Glomerular endothelial cell (primary cell): ENCODE measurements at regions not wholly inside any gene's neighbourhood (a gene's known extent, or its start where the extent isn't known, plus 50 kb on each side); places are given as distances from the start of the nearest gene placed in this dataset.

Source experiments
- DNase-seq: peaks from one replicate; pipeline ENCODE4 v3.0.0-alpha.2; 2011; ENCODE audit warnings: low read depth, low spot score; ENCODE audit errors: extremely low read depth

DNA sequence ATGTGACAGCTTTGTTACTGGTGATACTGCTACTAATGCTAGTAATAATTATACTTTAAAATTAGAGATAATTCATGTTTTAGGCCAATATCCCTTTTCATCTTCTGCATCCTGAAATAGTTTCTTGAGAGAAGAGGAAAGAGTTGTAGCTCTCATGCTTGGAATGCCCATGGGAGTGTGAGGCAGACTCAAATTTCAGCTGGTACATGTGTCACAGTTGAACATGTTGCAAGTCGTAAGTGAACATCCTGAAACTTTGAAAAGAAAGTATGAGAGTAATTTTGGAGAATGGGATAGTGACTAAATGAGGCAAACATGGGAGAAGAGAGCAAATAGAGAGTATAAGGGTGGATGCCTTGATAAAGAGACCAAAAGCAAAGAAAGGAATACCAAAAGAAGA lies 168.0 kb downstream of the TMTC3 start:
- DNase-seq = no peak

DNA sequence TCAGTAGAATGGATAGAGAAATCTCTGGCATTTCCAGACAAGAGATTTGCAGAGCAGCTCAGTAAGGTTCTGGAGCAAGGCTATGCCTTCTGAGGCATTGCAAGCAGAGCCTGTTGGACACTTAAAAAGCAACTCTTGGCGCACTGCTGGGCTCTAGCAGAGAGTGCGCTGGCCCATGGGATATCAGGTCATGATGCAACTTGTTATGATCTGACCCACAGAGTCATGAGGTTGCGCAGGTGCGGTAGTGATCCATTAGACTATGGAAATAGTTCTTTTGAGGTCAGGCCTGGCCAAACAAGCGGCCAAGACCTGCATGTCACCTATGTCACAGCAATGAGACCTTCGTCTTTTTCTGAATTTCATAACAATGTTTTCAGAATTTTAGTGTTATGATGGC lies 168.6 kb downstream of the TMTC3 start:
- DNase-seq = no peak

DNA sequence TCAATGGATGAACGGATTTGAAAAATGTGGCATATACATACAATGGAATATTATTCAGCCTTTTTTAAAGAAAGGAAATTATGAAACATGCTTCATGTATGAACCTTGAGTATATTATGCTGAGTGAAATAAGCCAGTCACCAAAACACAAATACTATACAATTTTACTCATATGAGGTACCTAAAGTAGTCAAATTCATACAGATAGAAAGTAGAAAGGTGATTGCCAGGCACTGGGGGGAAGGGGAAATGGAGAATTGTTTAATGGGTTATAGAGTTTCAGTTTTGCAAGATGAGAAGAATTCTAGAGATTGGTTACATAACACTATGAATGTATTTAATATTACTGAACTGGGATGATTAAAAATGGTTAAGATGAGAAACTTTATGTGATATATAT lies 171.4 kb downstream of the TMTC3 start:
- no peak for DNase-seq

DNA sequence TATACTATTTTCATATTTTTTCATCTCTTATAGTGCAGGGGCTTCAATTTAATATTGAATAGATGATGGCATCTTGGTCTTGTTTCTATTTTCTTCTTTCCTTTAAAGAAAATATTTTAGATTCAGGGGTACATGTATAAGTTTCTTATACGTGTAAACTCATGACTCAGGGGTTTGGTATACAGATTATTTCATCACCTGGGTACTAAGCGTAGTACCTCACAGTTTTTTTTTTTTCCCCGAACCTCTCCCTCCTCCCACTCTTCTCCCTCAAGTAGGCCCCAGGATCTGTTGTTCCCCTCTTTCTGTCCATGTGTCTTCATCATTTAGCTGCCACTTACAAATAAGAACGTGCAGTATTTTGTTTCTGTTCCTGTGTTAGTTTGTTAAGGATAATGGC lies 172.6 kb downstream of the TMTC3 start:
- DNase-seq = no peak

DNA sequence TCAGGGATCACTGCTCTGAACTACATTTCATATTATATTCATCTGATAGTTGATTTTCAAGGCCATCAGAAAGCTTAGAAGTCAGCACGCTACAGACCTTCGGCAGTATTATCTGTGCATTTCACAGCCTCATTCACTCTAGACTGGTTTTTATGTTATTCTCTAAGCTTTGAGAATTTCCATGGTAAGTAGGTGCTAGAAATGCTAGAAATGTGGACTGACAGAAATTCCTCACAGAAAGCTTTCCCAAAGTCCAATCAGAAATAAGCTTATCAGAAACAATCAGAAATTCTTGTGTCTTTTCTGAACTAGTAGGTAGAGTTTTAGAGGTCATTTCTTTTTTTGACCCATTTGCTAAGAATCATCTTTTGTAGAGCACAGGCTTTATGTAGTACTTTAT lies 176.6 kb downstream of the TMTC3 start:
- DNase-seq = no peak

DNA sequence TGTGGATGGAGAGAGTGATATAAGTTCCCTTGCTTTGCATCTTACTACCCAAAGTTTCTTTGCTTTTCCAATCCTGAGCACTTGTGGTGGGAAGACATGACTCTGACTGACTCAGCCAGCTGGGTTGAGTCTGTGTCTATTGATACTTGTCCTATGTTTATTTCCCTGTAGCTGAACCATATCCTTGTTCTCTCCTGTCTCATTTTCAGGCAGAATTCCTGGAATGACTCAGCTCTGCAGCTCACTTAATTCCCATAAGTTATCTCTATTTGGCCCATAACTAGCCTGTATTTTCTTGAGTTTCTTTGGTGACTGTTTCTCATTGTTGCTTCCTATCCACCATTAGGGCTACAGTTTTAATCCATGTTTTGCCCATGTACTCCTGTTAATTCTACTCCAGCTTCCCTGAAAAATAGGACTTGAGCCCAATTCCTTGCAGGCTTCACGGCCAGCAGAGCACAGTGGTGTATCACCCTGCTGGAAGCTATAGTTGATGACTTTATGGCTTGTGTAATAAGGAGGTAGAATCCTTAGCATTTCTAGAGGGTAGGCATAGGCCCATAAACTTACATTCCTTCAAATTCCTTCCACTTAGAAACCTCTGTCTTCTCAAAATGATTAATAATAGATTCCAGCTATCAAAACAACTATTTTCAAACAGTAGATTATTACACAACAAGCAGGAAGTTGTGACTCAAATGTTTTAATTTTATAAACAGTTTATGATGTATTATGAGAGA lies 183.1 kb downstream of the TMTC3 start:
- DNase-seq = peak; percentile 42

DNA sequence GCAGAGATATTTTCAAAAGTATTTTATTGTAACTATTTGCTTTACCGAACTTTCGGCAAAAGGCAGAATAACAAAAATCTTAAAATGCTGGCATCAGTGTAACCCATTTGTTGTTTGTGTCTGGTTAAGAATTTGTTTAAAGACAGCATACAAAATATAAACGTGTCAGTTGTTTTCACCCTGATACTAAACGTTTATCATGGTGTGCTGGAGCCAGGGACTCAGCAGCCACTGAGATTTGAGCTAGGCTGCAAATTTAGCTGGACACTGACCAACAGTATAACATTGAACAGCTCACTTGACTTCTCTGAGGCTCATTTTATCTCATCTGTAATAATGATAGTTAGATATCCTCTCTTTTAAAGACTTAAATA lies 183.7 kb downstream of the TMTC3 start:
- DNase-seq = no peak

DNA sequence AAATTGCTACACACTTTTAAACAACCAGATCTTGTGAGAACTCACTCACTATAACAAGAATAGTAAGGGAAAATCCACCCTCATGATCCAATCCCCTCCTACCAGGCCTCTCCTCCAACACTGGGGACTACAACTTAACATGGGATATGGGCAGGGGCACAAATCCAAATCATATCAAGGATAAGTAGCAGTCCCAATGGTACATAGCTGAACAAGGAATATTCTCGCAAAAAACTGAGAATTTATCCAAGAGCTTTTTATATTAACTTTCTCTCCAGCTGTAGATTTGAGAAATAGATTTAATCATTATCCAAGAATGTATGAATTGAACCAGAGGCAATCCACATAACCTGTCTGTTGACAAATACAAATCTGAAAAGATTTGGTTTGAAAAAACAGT lies 185.2 kb downstream of the TMTC3 start:
- no peak for DNase-seq

DNA sequence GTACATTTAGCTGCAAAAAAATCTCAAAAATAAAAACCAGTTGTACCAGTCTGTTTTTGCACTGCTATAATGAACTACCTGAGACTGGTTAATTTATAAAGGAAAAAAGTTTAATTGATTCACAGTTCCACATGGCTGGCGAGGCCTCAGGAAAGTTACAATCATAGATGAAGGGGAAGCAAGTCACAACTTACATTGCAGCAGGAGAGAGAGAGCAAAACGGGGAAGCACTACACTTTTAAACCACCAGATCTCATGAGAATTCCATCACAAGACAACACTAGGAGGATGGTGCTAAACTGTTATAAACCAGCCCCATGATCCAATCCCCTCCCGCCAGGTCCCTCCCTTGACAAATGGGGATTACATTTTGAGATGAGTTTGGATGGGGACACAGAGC lies 186.0 kb downstream of the TMTC3 start:
- DNase-seq = no peak

DNA sequence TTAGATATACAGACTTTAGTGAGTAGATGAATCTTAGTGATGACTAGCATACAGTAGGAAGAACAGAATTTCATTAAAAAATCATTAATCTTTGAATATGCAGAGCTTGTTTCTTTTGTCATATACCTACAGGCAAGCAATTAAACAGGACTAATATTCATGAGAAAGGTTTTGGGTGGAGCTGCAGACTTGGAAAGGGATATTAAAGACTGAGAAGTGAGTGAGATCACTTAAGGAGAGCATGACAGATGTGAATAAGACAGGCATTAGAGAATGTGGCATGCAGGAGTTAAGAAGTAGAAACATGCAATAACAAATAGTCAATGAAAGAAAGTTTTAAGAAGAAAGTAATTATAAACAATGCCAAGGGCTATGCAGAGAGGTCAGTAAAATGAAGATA lies 187.7 kb downstream of the TMTC3 start:
- DNase-seq = no peak

DNA sequence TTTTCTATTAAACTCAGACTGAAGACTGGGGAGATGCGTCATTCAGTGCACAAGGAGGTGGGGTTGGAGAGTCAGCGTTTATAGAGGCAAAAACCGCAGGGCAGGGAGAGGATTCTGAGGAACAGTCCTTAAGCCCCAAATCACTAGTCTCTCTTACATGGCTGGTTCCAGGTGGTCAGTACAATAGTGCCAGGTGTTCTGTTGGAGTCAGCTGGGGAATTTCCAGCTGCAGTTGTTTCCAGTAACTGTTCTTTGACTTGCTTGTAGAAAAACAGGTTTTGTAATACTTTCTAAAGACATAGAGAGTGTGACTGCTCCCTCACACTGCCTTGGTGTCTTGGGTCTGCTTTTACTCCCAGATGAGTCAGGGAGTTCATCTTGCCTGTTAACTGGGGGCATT lies 192.2 kb downstream of the TMTC3 start:
- DNase-seq = no peak

DNA sequence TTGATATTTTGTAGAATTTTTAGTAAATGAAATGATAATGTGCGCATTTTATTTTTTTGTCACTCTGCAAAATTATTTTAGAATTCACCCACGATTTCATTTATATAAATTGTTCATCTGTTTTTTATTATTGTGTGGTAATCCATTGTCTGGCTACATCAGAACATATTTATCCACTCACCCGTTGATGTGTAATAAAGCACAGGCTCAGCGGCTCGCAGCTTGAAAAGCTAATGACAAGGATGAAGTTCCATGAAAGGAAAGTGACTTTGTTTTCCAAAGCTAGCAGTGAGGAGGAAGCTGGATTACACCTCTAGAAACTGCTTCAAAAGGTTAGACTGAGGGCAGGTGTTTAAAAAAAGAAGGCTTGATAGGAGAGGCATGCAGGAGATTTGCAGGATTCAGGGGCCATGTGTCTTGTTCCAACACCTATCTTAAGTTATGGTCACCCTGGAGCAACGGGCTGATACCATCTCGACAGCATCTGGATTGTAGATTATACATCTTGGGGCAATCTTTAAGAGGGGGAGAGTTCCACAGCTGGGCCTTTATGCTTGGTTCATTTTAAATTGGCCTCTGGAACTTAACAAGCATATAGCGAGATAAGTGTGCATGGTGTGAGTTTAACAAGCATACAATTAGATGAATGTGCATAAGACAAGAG lies 194.1 kb downstream of the TMTC3 start:
- DNase-seq = no peak

DNA sequence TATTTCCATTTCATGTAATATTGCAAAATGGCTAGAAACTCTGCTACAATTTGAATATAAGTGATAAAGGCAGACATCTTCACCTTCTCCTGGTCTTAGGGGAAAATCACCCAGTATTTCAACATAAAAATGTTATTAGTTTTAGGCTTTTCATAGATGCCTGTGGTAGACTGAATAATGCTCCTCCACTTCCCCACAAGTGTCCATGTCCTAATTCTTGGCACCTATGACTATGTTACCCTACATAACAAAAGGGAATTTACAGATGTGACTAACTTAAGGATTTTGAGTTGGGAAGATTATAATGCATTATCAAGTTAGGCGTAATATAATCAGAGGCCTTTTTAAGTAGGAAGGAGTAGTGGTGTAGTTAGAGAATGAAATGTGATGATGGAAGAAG lies 196.4 kb downstream of the TMTC3 start:
- no peak for DNase-seq

DNA sequence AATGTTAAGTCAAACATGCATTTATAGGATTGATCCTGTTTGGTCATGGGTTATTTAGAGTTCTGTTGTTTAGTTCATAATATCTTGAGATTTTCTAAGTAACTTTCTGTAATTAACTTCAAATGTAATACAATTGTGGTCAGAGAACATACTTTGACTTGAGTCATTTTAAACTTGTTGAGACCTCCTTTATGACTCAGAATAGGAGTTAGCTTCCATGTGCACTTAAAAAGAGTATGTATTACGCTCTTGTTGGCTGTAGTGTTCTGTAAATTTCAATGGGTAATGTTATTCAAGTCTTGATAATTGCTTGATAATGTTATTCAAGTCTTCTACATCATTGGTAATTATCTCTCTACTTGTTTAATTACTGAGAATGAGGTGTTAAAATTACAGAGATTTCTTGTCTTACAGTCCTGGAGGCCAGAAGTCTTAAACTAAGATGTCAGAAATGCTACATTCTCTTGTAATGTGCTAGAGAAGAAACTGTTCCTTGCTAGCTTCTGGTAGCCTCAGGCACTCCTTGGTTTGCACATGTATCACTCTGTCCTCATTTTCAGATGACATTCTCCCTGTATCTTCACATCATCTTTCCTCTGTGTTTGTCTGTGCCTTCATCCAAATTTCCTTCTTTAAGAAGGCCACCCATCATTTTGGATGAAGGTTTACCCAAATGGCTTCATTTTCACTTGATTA lies 197.3 kb downstream of the TMTC3 start:
- DNase-seq = no peak

DNA sequence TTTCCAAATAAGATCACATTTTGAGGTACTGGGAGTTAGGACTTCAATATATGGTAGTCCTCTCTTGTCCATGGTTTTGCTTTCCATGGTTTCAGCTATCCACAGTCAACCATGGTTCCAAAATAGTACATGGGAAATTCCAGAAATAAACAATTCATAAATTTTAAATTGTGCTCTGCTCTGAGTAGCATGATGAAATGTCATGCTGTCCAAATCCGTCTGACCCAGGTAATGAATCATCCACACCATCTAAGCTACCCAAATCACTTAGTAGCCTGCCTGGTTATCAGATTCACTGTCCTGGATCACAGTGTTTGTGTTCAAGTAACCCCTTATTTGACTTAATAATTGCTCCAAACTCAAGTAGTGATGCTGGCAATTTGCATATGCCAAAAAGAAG lies 197.9 kb downstream of the TMTC3 start:
- no peak for DNase-seq

DNA sequence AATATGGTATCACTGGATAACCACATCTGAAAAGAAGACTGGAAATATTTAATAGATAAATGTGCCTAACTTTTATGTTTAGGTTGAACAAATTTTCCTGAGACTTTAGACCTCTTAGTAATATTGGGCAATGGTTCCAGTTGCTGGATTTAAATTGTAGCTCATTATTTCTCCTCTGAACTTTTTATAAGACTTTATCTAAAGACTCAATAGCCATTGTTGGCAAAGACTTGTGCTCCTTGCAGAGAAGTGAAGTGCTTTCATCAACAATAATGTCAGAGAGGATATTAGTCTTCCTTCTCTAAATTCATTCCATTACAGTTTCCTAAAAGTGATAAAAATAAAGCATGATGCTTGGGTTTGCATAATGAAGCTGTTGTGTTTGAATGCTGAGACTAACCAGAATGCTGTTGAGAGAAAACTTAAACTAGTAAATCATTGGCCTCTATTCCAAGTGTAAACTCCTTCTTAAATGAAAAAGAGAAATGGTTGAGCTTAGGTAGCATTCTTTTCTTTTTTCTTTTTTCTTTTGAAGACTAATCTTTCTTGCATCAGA lies 200.2 kb downstream of the TMTC3 start:
- DNase-seq = no peak

DNA sequence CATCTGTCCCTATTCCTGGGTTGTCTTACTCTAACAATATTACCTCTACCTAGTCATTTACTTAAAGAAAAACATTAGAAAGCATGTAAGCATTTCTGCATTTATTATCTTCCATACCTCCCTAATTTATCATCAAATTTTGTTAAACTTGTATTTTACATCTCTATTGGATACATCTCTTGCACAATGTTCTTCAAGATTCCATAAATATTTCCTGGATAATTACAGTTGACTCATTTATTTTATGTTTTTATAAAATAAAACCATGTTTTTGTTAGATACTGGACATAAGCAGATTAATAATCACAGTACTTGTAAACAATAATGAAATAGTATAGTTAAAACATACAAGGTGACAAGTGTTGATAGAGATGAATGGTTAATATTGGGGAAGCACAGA lies 209.0 kb downstream of the TMTC3 start:
- no peak for DNase-seq

DNA sequence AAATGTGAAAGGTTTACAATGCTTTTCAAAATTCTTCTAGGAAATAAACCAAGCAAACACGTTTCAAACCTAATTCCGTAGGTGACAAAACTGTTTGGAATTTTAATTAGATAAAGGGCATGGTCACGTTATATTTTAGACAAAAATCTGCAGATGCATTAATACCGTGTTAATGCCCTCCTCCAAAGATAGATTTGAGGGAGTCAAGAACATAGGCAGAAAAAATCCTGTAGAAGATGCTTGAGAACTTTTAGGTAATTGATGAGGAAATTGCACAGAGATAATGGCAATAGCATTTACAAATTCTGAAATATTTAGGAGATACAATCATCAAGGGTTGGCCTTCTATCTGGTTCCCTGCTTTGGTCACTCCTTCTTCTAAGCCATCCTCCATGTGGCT lies 212.6 kb downstream of the TMTC3 start:
- DNase-seq = no peak

DNA sequence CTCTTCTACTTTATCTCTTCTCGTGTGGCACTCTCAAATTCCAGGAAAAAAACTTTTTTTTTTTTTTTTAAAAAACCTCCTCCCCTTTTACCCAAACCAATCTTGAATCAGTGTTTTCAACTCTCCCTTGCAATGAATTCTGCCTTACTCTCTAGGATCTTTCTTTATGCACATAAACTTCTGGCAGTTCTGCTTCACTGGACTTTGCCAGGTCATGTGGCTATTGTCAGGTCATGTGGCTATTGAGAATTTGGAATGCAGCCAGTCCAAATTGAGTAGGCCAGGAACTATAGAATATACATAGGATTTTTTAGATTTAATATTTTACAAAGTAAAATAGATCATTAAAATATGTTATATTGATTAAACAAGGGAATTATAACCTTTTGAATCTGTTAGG lies 218.2 kb downstream of the TMTC3 start:
- DNase-seq = no peak

DNA sequence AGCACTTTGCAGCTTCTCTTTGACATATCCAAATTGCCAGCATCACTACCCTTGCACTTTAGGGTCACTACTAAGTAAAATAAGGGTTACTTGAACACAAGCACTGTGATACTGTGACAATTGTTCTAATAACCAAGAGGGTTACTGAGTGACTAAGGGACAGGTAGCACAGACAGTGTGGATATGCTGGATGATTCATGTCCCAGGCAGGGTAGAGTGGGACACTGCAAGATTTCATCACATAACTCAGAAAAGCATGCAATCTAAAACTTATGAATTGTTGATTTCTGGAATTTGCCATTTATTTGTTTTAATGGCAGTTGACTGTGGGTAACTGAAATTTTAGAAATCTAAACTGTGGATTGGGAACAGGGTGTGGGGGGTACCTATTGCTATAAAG lies 218.8 kb downstream of the KITLG start:
- DNase-seq = no peak

DNA sequence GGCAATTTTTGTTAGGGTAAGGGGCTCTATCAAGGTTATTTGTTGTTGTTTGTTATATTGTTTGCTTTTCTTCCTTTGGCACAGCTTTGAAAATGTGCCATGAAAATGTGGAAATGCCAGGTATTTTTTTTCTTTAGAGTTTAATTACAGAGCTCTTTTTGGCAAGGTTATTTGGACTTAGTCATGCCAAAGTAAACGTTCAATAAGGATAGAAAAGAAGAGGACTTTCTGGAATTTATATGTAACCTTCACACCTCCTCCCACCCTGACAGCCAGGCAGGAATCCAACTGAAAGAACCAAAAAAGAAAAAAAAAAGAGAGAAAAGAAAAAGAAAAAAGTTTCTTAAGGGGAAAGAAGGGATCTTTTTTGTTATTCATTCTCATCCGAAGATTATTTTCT lies 217.8 kb downstream of the KITLG start:
- DNase-seq = no peak

DNA sequence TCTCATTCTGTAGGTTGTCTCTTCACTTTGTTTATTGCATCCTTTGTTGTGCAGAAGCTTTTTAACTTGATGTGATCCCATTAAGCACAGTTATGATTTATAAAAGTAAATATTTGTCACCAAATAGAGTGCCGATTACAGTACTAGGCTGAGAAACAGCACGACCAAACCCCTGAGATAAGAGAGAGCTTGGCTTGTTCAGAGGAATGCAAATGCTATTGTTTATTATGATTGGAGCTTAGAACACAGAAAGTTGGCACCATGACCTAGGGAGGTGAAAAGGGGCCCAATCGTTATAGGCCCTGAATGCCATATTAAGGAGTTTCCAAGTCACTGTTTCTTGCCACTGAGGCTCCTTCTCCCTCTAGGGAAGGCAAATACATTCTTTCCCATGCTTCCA lies 214.9 kb downstream of the KITLG start:
- no peak for DNase-seq
